NOMO-1 treated with dmso at 0.1 percent for 144 hours (cell line): ENCODE measurements at regions not wholly inside any gene's neighbourhood (a gene's known extent, or its start where the extent isn't known, plus 50 kb on each side); places are given as distances from the start of the nearest gene placed in this dataset.

ENCODE experiments used
- DNase-seq: peaks from one replicate; lab custom pipeline; 2025; ENCODE audit not compliant: unreplicated experiment; lab: John Stamatoyannopoulos, UW

GRCh38 chr3:159910991-159911663 is 77.5 kb upstream of the IL12A start:
- DNase-seq: no peak

- DNase-seq: no peak
Measured at GRCh38 chr3:159911664-159912037, 77.0 kb upstream of the IL12A start.

- DNase-seq: no peak
Measured at GRCh38 chr3:159913712-159914414, 74.8 kb upstream of the IL12A start.

- DNase-seq: no peak
Measured at GRCh38 chr3:159914426-159914825, 74.2 kb upstream of the IL12A start.

GRCh38 chr3:159916052-159916451 is 72.6 kb upstream of the IL12A start:
- DNase-seq: no peak

GRCh38 chr3:159917141-159917540 is 71.5 kb upstream of the IL12A start:
- no peak for DNase-seq

- DNase-seq: peak; percentile 48
Measured at GRCh38 chr3:159919873-159920272, 68.8 kb upstream of the IL12A start.

GRCh38 chr3:159922193-159922840 is 66.3 kb upstream of the IL12A start:
- DNase-seq: peak; percentile 78

GRCh38 chr3:159922861-159923312 is 65.7 kb upstream of the IL12A start:
- DNase-seq: peak; percentile 78

GRCh38 chr3:159923336-159923735 is 65.3 kb upstream of the IL12A start:
- no peak for DNase-seq

- DNase-seq: peak; percentile 51
Measured at GRCh38 chr3:159923956-159924355, 64.7 kb upstream of the IL12A start.

GRCh38 chr3:159924411-159924810 is 64.2 kb upstream of the IL12A start:
- no peak for DNase-seq

GRCh38 chr3:159925248-159925647 is 63.4 kb upstream of the IL12A start:
- no peak for DNase-seq

GRCh38 chr3:159926573-159926972 is 62.1 kb upstream of the IL12A start:
- no peak for DNase-seq

GRCh38 chr3:159928071-159928491 is 60.6 kb upstream of the IL12A start:
- no peak for DNase-seq

- DNase-seq: no peak
Measured at GRCh38 chr3:159928666-159929065, 60.0 kb upstream of the IL12A start.

- DNase-seq: peak; percentile 95
Measured at GRCh38 chr3:159929171-159930141, 59.2 kb upstream of the IL12A start.

GRCh38 chr3:159934216-159934615 is 54.4 kb upstream of the IL12A start:
- DNase-seq: no peak

- DNase-seq: no peak
Measured at GRCh38 chr3:159936541-159936940, 52.1 kb upstream of the IL12A start.

- no peak for DNase-seq
Measured at GRCh38 chr3:159937561-159938166, 51.0 kb upstream of the IL12A start.

- DNase-seq: peak; percentile 47
Measured at GRCh38 chr3:159938714-159939113, 49.9 kb upstream of the IL12A start.
